GM21529 (cell line): ENCODE measurements at regions not wholly inside any gene's neighbourhood (a gene's known extent, or its start where the extent isn't known, plus 50 kb on each side); places are given as distances from the start of the nearest gene placed in this dataset.
A peak's percentile ranks its signal among the peaks of the same experiment; 100 is the strongest.
"Not testable (repeated sequence)": the region's sequence is repeated elsewhere in the genome, so short reads cannot be mapped to it uniquely, and the experiment has no call there.

Experiments
- ATAC-seq: cut with Tn5 transposase; IDR thresholded peaks from one replicate; pipeline ENCODE4 v1.9.1; 2021; ENCODE audit not compliant: unreplicated experiment

DNA sequence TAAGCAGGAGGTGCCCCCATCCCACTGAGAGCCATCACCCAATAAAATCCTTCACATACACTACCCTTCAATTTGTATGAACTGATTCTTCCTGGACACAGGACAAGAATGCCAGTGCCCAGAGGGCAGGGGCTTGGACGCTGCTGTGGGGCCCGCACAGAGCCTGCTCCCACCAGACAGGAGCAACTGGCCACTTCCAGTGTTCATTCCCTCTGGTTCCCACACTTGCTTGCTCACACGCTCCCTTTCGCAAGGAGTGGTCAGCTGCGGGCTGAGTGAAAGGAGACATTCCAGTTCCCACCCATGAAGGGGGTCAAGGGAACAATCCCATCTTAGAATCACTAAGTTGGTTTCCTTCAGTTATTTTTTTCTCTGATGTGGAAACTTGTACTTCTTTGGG lies 314.5 kb upstream of the ACO1 start:
- ATAC-seq = no peak

DNA sequence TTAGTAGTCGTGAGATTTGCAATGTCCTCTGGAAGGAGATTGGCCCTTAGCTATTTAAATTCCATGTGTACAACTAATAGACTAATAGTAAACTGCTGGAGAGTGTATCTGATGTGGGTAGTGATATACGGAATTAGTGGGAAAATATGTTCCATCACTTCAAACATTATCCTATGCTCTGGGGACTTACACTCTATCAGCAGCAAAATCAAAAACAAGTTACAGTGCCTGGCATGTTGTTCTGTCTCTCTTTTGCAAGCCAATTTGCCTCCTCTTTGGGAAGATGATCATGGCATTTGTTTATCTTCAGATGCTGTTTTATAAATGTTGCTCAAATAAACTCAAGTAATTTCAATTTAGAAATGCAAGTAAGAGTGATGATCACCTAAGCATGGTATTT lies 311.9 kb upstream of the ACO1 start:
- ATAC-seq = no peak

DNA sequence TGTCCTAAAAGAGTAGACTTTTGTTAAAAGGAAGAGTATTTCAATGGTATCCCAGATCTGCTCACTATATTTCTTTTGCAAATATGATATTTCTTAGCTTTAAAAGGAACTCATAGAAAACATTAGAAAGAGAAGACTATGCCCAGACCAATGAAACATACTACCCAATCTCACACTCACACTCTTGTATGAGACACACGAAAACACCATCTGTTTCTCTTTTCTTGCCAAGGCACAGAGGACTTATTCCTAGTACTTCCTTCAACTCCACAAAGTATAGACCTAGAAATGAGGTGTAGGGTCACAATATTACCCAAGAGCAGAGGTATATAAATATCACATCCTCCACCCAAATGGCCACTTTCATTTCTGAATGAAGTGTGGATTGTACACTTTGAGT lies 292.4 kb upstream of the ACO1 start:
- no peak for ATAC-seq

DNA sequence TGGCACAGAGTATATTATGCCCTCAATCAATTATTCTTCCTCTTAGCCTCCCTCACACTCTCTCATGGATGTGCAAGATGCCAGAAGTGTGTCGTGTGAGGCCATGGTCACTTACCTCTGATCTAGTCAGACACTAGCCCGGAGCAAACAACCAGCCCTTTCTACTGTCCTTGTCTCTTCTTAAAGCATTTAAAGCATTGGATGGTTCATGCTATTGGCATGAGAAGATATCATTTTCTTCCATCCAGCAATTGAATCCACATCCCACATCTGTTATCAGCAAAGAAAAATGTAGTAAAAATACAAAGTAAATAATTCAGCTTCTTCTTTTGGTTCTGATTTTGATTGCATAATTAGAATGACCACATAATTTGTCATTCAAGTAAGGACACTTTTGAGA lies 267.2 kb upstream of the ACO1 start:
- ATAC-seq = no peak

DNA sequence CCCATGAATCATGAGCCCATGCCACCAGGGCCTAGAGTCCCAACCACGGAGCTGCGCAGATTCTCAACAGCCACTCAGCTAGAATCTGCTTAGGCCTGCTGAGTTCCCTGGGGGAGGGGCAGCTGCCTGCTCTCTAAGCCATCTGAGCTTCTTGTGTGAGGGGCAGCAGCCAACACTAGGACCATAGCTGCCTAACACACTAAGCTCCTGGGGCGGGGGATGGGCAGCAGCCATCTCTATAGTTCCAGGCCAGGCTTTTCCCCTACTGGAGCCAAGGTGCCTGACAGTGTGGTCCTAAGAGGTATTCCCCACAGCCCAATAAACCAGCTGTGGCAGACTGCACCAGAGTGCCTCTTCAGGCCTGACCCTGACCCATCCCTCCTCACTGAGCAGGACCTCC lies 255.9 kb upstream of the ACO1 start:
- no peak for ATAC-seq

DNA sequence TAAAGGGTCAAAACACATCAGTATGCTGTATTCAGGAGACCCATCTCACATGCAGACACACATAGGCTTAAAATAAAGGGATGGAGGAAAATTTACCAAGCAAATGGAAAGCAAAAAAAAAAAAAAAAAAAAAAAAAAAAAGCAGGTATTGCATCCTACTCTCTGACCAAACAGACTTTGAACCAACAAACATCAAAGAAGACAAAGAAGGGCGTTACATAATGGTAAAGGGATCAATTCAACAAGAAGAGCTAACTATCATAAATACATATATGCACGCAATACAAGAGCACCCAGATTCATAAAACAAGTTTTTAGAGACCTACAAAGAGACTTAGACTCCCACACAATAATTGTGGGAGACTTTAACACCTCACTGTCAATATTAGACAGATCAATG lies 253.7 kb upstream of the ACO1 start:
- not testable (repeated sequence) for ATAC-seq

DNA sequence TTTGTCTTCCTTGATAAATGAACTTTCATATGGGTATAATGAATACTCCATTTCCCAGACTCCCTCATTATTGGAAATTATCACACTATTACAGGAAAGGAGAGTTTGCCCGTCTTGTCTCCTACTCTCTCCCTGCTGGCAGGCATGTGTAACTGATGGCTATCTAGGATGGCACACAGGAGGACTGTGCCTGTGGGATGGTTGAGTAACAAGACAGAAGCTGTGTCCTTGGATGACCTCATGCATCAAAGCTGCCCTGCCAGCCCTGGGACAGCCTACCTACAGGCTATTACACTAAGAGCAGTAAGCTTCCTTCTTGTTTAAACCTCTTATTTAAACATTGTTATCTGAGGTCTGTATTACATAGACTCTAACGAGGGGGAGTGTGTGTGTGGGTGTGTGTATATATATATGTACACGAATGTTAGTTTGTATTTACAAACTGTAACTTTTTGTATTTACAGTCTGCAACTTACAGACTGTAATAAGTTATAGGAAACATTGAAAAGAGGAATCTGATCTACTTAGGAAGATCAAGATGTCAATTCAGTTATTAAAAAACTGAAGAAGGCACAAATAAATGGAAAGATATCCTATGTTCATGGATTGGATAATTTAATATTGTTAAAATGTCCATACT lies 247.6 kb upstream of the ACO1 start:
- no peak for ATAC-seq

DNA sequence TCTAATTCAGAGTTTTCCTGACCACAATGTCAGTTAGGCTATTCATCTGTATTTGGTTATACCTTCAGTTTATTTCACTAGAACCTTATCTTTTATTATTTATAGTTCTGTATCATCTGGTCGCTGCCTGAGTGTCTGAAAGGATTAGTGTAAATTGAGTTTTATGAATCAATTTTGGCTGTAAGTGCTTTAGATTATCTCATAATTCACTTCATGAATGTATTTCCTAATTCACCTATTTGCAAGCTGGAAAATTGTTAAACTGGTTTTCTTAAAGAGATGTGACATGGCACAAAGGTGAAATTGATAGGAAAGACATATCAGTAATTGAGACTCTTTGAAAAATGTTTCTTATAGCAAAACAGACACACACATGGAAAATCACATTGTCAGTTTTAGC lies 242.4 kb upstream of the ACO1 start:
- ATAC-seq = no peak

DNA sequence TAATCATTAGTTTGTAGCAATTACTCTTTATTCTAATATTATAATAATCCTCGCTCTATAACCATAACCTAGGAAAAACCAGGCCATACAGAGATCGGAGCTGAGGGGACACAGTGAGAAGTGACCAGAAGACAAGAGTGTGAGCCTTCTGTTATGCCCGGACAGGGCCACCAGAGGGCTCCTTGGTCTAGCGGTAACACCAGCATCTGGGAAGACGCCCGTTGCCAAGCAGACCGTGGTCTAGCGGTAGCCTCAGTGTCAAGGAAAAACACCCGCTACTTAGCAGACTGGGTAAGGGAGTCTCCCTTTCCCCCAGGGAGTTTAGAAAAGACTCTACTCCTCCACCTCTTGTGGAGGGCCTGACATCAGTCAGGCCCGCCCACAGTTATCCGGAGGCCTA lies 235.9 kb upstream of the ACO1 start:
- not testable (repeated sequence) for ATAC-seq

DNA sequence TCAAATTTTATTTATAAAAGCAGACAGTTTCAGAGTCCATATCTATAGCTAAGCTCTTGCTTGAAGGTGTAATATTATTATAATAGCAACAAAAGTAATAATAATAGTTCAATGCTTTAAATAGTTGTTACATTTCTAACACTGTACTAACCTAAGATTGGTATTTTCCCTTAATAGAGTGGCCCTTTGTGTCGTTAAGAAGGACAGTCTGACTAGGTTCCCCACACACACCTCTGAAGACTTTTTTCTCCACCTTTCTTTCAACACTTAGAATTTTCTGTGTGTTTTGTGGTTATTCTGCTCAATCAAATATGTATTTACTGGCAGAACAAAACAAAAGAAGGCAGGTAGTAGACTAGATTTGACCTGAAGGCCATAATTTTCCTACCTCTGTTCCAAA lies 223.2 kb upstream of the ACO1 start:
- no peak for ATAC-seq

DNA sequence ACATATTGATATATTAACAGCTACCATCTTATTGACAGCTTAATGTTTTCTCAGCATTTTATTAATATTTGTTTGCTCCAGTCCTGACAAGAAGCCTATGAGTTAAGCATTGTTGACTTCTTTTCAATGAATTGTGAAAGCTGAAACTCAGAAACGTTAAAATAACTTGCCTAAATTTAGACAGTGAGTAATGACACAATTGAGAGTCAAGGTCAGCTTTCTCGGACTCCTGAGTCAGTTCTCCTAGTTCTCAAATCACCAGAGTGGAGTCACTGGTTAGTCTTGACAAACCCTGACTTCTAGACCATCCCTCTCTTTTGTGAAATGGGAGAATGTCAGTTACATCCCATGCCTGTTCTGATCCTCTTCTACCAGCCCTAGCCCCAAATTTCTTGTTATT lies 222.7 kb upstream of the ACO1 start:
- ATAC-seq = peak; percentile 90

DNA sequence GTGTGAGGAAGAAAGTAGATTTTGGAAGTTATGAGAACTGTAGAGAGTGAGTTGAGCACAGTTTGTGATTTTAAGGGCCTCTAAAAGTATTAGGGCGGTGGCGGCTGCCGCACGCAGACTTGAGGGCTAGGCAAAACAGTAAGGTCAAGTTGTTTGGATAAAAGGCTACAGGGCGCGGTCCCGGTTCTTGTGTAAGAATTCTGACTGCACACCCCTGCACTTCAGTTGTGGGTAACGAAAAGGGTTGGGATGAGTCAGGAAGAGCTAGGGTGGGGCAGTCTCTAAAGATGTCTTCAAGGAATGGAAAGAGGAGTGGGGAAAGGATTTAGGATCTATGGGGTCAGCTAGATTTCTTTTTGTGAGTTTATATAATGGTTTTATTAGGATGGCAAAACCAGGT lies 218.1 kb upstream of the ACO1 start:
- ATAC-seq = not testable (repeated sequence)

DNA sequence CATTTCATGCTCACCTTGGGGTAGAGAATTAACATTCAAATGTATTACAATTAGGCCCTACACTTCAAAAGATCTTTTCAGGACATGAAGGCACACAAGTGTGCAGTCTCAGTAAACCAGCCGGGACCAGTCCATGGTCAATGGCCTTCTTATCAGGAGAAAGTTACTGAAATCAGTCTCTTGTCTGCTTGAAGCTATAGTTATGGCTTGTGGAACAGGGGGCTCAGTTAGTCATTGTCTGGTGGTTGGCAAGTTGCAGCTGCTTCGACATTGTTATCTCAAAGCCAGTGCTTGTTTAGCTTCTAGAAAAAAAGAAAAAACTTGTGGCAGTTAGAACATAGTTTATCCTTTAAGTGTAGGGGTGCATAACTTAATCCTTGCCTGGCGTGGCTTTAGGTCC lies 213.1 kb upstream of the ACO1 start:
- ATAC-seq = no peak

DNA sequence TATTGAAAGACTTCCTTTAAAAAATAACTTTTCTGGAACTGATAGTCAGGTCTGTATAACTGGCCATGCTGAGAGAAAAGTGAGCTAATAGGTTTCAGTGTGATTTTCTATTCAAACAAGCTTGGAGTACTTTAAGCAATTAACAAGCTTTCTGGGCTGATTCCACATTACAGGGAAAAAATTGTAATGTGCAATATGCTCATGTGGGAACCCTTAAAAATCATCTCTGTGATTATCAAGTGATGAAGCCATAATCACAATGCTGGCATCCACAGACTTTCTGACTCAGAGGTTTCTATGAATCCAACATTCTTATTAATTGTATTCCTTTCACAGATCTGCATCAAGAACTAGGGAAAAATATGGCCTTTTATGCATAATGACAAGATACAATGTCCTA lies 212.2 kb upstream of the ACO1 start:
- no peak for ATAC-seq

DNA sequence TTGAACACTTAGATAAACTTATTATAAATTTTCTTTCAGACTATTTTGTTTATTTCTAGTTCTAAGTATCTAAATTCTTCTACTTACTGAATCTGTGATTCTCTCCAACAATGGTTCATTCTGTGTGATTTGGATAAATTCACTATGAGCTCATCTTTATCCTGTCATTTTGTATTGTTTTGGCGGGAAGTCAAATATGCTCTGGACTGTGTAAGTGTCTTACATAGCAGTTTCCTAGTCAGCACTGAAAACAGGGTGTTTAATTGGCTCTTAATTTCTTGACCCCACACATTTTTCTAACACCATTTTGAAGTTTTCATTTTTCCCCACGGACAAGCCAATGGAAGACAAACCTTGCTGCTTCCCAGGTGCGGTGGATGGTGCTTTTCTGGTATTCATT lies 207.0 kb upstream of the ACO1 start:
- ATAC-seq = no peak

DNA sequence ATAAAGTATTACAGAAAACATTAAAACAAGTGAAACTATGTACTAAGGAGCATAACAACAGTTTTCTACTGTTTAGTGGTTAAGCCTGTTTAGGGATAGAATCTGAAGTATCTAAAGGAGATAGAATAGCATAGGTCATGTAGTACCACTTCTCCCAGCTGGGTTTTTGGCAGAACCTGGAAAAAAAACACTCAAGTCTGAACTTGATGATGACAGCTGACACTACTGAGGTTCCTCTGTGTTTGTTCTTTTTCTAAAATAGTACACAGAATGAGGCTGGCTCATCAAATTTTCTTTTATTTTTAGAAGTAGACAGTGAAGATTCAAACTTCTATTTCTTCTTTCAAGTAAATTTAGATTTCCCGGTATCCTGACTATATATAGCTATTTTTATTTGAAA lies 203.8 kb upstream of the ACO1 start:
- ATAC-seq = no peak

DNA sequence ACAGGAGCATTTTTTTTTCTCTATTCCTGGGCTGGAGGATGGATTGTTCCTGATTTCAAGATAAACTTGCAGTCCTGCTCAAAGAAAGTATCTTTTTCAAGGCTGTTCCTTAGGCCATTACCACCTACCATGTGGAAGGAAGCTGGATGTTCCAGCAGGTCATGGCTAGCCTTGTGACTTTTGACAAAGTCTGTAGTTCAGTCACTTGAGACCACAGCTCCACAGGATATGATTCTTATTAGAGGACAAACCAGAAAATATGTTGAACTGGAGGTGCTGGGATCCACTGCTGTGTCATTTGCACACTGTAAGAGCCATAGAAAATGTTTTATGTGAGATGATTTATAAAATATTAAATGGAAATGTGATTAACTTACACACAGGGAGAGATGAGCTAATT lies 184.2 kb upstream of the ACO1 start:
- no peak for ATAC-seq

DNA sequence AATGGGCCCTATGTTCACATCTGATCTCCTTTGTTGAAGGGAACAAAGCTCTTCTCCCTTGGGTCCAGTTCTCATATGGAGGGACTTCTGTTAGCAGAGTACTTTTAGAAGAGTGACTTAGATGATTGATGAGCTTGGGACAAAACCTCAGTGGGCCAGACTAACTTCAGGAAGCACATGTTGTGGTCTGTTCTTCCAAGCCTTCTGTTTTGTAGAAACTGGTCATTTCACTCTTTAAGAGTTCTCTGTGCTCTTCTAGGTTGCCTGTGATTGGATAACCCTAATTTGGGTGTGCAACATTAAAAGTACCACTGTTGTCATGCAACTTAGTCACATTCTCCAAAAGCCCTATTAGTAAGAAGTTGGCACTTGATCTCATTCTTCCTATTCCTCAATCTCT lies 183.5 kb upstream of the ACO1 start:
- ATAC-seq = no peak

DNA sequence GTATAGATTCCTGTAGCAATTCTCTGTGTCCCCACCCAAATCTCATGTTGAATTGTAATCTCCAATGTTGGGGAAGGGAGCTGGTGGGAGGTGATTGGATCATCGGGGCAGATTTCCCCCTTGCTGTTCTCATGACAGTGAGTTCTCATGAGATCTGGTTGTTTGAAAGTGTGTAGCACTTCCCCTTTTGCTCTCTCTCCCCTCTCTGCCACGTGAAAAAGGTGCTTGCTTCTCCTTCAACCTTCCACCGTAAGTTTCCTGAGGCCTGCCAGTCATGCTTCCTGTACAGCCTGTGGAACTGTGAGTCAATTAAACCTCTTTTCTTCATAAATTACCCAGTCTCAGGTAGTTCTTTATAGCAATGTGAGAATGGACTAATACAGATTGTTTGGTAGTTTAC lies 175.3 kb upstream of the ACO1 start:
- ATAC-seq = not testable (repeated sequence)

DNA sequence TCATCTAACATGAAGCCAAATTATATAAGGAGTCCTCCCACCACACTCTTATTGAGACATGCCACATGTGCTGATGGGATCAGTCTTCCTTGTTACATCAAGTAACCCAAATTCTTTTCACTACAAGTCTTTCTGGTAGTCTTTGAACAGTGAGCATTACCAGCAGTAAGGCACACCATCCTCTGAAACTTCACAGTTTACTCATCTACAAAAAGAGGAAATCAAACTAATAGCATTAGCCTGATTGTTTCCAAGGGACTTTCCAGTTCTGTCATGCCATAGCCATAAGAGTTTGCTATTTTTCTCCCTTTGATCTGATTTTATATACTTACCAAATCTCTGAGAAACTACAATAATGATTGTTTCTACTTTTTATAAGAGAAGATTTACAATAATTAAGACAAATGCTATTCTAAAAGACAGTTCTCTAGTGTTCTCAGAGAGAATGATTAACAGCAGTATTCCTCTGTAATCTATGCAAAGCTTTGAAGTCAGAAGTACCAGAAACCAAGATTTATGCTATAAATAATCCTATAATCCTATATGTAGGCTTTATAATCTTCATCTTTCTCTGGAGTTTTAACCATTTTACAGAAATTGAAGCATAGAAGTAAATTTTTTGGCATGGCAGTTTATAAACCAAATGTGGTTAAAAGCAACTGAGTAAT lies 166.2 kb upstream of the ACO1 start:
- ATAC-seq = peak; percentile 99

DNA sequence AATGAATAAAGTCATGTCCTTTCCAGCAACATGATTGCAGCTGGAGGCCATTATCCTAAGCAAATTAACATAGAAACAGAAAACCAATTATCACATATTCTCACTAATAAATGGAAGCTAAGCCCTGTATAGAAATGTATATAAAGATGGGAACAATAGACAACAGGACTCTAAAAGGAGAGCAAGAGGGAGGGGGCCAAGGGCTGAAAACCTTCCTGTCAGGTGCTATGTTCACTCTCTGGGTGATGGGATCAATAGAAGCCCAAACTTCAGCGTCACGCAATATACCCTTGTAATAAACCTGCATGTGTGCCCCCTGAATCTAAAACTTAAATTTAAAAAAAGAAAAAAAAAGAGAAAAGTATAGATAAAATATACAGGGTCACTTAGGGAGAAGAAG lies 163.7 kb upstream of the ACO1 start:
- ATAC-seq = no peak

DNA sequence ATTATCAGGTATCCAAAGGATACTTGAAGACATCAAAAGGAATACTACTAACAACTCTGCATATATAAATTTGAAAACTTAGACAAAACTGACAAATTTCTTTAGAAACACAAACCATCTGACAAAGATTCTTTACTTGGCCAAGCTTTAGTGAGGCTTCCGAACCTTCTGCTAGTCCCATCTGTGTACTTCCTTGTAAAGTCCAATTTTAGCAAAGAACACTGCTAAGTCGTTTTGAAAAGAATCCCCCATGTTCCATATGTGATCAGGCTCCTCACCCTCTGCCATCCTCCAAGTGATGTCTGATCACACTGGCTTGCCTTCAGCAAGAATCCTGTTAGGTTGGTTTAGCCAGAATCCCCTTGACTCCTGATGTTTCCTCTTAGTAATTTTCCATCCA lies 150.0 kb upstream of the ACO1 start:
- no peak for ATAC-seq

DNA sequence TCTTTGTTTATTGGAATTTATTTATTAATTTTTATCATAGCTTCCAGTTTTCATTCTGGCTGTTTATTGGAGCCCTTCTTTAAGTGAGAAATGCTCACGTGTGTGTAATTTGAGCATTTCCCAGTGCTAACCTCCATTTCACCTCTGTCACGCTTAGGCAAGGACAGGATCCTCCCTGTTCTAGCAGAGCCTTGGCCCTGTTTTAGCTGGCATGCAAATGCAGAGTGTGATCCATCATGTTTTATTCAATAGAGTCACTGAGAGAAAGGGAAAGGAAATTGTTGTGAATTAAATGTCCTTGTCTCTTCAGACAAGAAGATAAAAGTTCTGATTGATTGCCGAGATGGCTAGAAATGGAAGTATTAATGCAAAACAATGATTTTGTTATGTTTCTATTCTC lies 137.3 kb upstream of the ACO1 start:
- no peak for ATAC-seq
